Trophoblast cell (in vitro differentiated cells and primary cell): ENCODE measurements at regions not wholly inside any gene's neighbourhood (a gene's known extent, or its start where the extent isn't known, plus 50 kb on each side); places are given as distances from the start of the nearest gene placed in this dataset.

Source experiments
- DNase-seq, 2 donors: peaks; one replicate each; pipeline ENCODE4 v3.0.0-alpha.2; 2016
- H2AFZ ChIP-seq: 2 replicates; pipeline ENCODE4 v1.6.1; 2013; ENCODE audit warnings: low read length, moderate library complexity, mild to moderate bottlenecking; ENCODE audit not compliant: insufficient read depth, poor library complexity
- H2AK5ac ChIP-seq: 2 replicates; pipeline ENCODE4 v1.6.1; 2013; ENCODE audit warnings: mild to moderate bottlenecking, low read length
- H2BK120ac ChIP-seq: 2 replicates; pipeline ENCODE4 v1.6.1; 2013; ENCODE audit warnings: low read length, mild to moderate bottlenecking, moderate library complexity; ENCODE audit not compliant: insufficient read depth, poor library complexity
- H2BK12ac ChIP-seq: 2 replicates; pipeline ENCODE4 v1.6.1; 2013; ENCODE audit warnings: mild to moderate bottlenecking, low read length, moderate library complexity
- H2BK5ac ChIP-seq: 2 replicates; pipeline ENCODE4 v1.6.1; 2013; ENCODE audit warnings: low read length, low read depth, moderate library complexity, mild to moderate bottlenecking; ENCODE audit not compliant: poor library complexity
- H3K14ac ChIP-seq: 2 replicates; pipeline ENCODE4 v1.6.1; 2013; ENCODE audit warnings: mild to moderate bottlenecking, low read length
- H3K18ac ChIP-seq: 2 replicates; pipeline ENCODE4 v1.6.1; 2013; ENCODE audit warnings: mild to moderate bottlenecking, low read length
- H3K23ac ChIP-seq: 2 replicates; pipeline ENCODE4 v1.6.1; 2013; ENCODE audit warnings: low read length
- H3K27ac ChIP-seq: 2 replicates; pipeline ENCODE4 v1.5.1; 2013; ENCODE audit warnings: low read depth, mild to moderate bottlenecking, inconsistent platforms, low read length, moderate library complexity
- H3K27me3 ChIP-seq: 2 replicates; pipeline ENCODE4 v1.6.1; 2013; ENCODE audit warnings: inconsistent platforms, mild to moderate bottlenecking, low read length, moderate library complexity; ENCODE audit not compliant: insufficient read depth
- H3K36me3 ChIP-seq, 2 experiments: 1 replicate in 1 of 2; 2 replicates in 1 of 2; pipeline ENCODE4 v1.6.1; 2013; ENCODE audit warnings: low read length in 2 of 2, mild to moderate bottlenecking in 2 of 2, moderate library complexity in 1 of 2; ENCODE audit not compliant: insufficient read depth in 2 of 2, control insufficient read depth in 1 of 2
- H3K4ac ChIP-seq: 2 replicates; pipeline ENCODE4 v1.6.1; 2013; ENCODE audit warnings: low read depth, mild to moderate bottlenecking, low read length, moderate library complexity
- H3K4me1 ChIP-seq, 2 experiments: 1 replicate in 1 of 2; 2 replicates in 1 of 2; pipeline ENCODE4 v1.6.1; 2013; ENCODE audit warnings: low read length in 2 of 2, mild to moderate bottlenecking in 2 of 2, moderate library complexity in 1 of 2; ENCODE audit not compliant: insufficient read depth in 2 of 2, control insufficient read depth in 1 of 2
- H3K4me2 ChIP-seq: 2 replicates; pipeline ENCODE4 v1.6.1; 2013; ENCODE audit warnings: inconsistent platforms, mild to moderate bottlenecking, low read length, moderate library complexity
- H3K4me3 ChIP-seq: 2 replicates; pipeline ENCODE4 v1.5.1; 2013; ENCODE audit warnings: mild to moderate bottlenecking, low read depth, low read length, inconsistent platforms
- H3K79me1 ChIP-seq: one replicate; pipeline ENCODE4 v1.6.1; 2013; ENCODE audit warnings: low read length
- H3K79me2 ChIP-seq: 2 replicates; pipeline ENCODE4 v1.6.1; 2013; ENCODE audit warnings: low read length, mild to moderate bottlenecking; ENCODE audit not compliant: control insufficient read depth, insufficient read depth, poor library complexity
- H3K9ac ChIP-seq: 2 replicates; pipeline ENCODE4 v1.6.1; 2013; ENCODE audit warnings: mild to moderate bottlenecking, low read length
- H3K9me3 ChIP-seq: 2 replicates; pipeline ENCODE4 v1.6.1; 2013; ENCODE audit warnings: low read depth, mild to moderate bottlenecking, control low read depth, inconsistent platforms, low read length; ENCODE audit not compliant: insufficient read depth
- H4K12ac ChIP-seq: 2 replicates; pipeline ENCODE4 v1.6.1; 2013; ENCODE audit warnings: low read depth, mild to moderate bottlenecking, low read length, moderate library complexity
- H4K8ac ChIP-seq: 2 replicates; pipeline ENCODE4 v1.6.1; 2013; ENCODE audit warnings: low read depth, mild to moderate bottlenecking, low read length, moderate library complexity
- H4K91ac ChIP-seq: one replicate; pipeline ENCODE4 v1.6.1; 2013; ENCODE audit warnings: low read depth, mild to moderate bottlenecking, low read length, moderate library complexity
- WGBS: extraction: QIAGEN DNeasy Blood & Tissue Kit; methylation state at CpG from one replicate; pipeline ENCODE4 v1.1.7; 2013; ENCODE audit warnings: missing lambda C conversion rate; ENCODE audit not compliant: insufficient read length, insufficient coverage; ENCODE audit errors: extremely low coverage; 5-methylcytosine and 5-hydroxymethylcytosine counted together

GRCh38 chr7:68119411-68119810, 1122.8 kb downstream of the TYW1 start:
- no peaks in the 10 kb centered on the region for H3K4me1 ChIP-seq
- no peaks in the 10 kb centered on the region for H3K79me2 ChIP-seq
- no peaks in the 10 kb centered on the region for H3K27me3 ChIP-seq
- H3K4ac ChIP-seq: no peak overlapping the region
- no peak overlapping the region for H2BK12ac ChIP-seq
- H3K27ac ChIP-seq: no peak overlapping the region
- H2BK120ac ChIP-seq: no peak overlapping the region
- H3K23ac ChIP-seq: no peak overlapping the region
- no peak overlapping the region for H3K14ac ChIP-seq
- no peak overlapping the region for H4K91ac ChIP-seq
- no peak overlapping the region for H2AK5ac ChIP-seq
- H3K4me3 ChIP-seq: no peak overlapping the region
- no peaks in the 10 kb centered on the region for H3K79me1 ChIP-seq
- no peak overlapping the region for H4K8ac ChIP-seq
- no peak for DNase-seq
- no CpG with 5 or more reads among the region's 5 CpGs for WGBS
- H3K9ac ChIP-seq: no peak overlapping the region
- H3K36me3 ChIP-seq: no peaks in the 10 kb centered on the region
- no peak overlapping the region for H2AFZ ChIP-seq
- no peak overlapping the region for H4K12ac ChIP-seq
- H3K18ac ChIP-seq: no peak overlapping the region
- no peak overlapping the region for H2BK5ac ChIP-seq
- no peak overlapping the region for H3K4me2 ChIP-seq
- H3K9me3 ChIP-seq: peaks cover 4% of the 10 kb centered on the region

DNA sequence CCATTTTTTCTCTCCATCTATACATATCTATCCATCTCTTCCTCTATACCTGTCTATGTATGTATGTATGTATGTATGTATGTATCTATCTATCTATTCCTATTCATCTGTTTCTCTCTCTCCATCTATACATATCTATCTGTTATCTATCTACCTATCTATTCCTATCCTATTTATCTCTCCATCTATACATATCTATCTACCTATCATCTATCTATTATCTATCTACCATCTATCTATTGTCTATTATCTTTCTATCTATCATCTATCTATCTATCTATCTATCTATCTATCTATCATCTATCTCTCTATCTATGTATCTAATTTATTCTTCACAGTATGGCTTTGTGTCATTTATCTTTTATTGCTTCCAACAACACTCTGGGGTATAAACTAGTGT, 1124.4 kb downstream of the TYW1 start:
- no peaks in the 10 kb centered on the region for H3K79me2 ChIP-seq
- H3K23ac ChIP-seq: no peak overlapping the region
- H3K4me2 ChIP-seq: no peak overlapping the region
- no peak overlapping the region for H3K4ac ChIP-seq
- no peak overlapping the region for H3K27ac ChIP-seq
- H2AFZ ChIP-seq: no peak overlapping the region
- no peaks in the 10 kb centered on the region for H3K36me3 ChIP-seq
- H3K9me3 ChIP-seq: peaks cover 4% of the 10 kb centered on the region
- H3K27me3 ChIP-seq: no peaks in the 10 kb centered on the region
- no peak overlapping the region for H4K12ac ChIP-seq
- no peak overlapping the region for H2BK5ac ChIP-seq
- H2BK120ac ChIP-seq: no peak overlapping the region
- H3K9ac ChIP-seq: no peak overlapping the region
- no peak overlapping the region for H3K4me3 ChIP-seq
- no peak overlapping the region for H2AK5ac ChIP-seq
- H2BK12ac ChIP-seq: no peak overlapping the region
- H3K18ac ChIP-seq: no peak overlapping the region
- no peak overlapping the region for H4K8ac ChIP-seq
- no peaks in the 10 kb centered on the region for H3K79me1 ChIP-seq
- H3K4me1 ChIP-seq: no peaks in the 10 kb centered on the region
- DNase-seq: no peak
- no peak overlapping the region for H3K14ac ChIP-seq
- no peak overlapping the region for H4K91ac ChIP-seq

DNA sequence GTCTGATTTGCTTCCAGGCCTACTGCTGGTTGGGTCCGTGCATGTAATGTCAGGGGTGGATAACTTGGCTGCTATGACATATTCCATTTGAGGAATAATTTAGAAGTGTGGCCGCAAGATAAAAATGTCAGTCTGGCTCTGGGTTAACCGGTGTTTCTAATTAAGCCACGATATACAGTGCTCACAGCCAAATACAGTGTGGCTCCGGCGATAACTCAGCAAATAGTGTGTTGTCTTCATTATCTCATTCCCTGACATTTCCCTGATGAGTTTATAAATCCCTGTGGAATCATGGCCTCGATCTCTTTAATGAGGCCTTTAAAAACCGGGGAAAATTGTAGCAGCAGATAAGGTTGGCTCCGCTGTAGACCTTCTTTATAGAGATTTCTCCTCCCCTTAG, 1125.0 kb downstream of the TYW1 start:
- no peak overlapping the region for H2BK12ac ChIP-seq
- H4K12ac ChIP-seq: no peak overlapping the region
- no peak overlapping the region for H3K18ac ChIP-seq
- peaks cover 4% of the 10 kb centered on the region for H3K9me3 ChIP-seq
- H2AFZ ChIP-seq: no peak overlapping the region
- no peak overlapping the region for H3K14ac ChIP-seq
- H4K8ac ChIP-seq: no peak overlapping the region
- no peak overlapping the region for H3K9ac ChIP-seq
- H3K79me2 ChIP-seq: no peaks in the 10 kb centered on the region
- no peaks in the 10 kb centered on the region for H3K4me1 ChIP-seq
- no peak overlapping the region for H3K4ac ChIP-seq
- H3K36me3 ChIP-seq: no peaks in the 10 kb centered on the region
- H2BK120ac ChIP-seq: no peak overlapping the region
- H3K4me3 ChIP-seq: no peak overlapping the region
- no peak overlapping the region for H3K4me2 ChIP-seq
- H3K79me1 ChIP-seq: no peaks in the 10 kb centered on the region
- no peak overlapping the region for H2AK5ac ChIP-seq
- H3K27ac ChIP-seq: no peak overlapping the region
- no peak for DNase-seq
- H4K91ac ChIP-seq: no peak overlapping the region
- WGBS: no CpG with 5 or more reads among the region's 9 CpGs
- H3K23ac ChIP-seq: no peak overlapping the region
- H3K27me3 ChIP-seq: no peaks in the 10 kb centered on the region
- H2BK5ac ChIP-seq: no peak overlapping the region

GRCh38 chr7:68122801-68123200, 1126.2 kb downstream of the TYW1 start:
- Histone ChIP-seq H3K9ac (no peak overlapping the region), H4K8ac (no peak overlapping the region)

More at GRCh38 chr7:68122801-68123200, 1126.2 kb downstream of the TYW1 start:
- no peak overlapping the region for H3K23ac ChIP-seq
- H2BK120ac ChIP-seq: no peak overlapping the region
- no peak overlapping the region for H3K14ac ChIP-seq
- no peak overlapping the region for H2AK5ac ChIP-seq
- whole genome bisulfite sequencing: no CpG with 5 or more reads among the region's 8 CpGs
- H4K12ac ChIP-seq: no peak overlapping the region
- DNase-seq: no peak
- H2BK5ac ChIP-seq: no peak overlapping the region
- no peaks in the 10 kb centered on the region for H3K4me1 ChIP-seq
- no peak overlapping the region for H3K27ac ChIP-seq
- H3K27me3 ChIP-seq: no peaks in the 10 kb centered on the region
- H3K4me3 ChIP-seq: no peak overlapping the region
- no peak overlapping the region for H2AFZ ChIP-seq
- H4K91ac ChIP-seq: no peak overlapping the region
- H3K4me2 ChIP-seq: no peak overlapping the region
- no peak overlapping the region for H3K18ac ChIP-seq
- peaks cover 4% of the 10 kb centered on the region for H3K9me3 ChIP-seq
- no peak overlapping the region for H2BK12ac ChIP-seq
- no peaks in the 10 kb centered on the region for H3K36me3 ChIP-seq
- H3K79me2 ChIP-seq: no peaks in the 10 kb centered on the region
- H3K4ac ChIP-seq: no peak overlapping the region
- H3K79me1 ChIP-seq: no peaks in the 10 kb centered on the region
